HuH-7 (cell line): ENCODE measurements at regions not wholly inside any gene's neighbourhood (a gene's known extent, or its start where the extent isn't known, plus 50 kb on each side); places are given as distances from the start of the nearest gene placed in this dataset.
A peak's percentile ranks its signal among the peaks of the same experiment; 100 is the strongest.
"Not testable (repeated sequence)": the region's sequence is repeated elsewhere in the genome, so short reads cannot be mapped to it uniquely, and the experiment has no call there.

ENCODE experiments used
- DNase-seq: peaks from one replicate; pipeline ENCODE4 v3.0.0; 2011; ENCODE audit warnings: low spot score

DNA sequence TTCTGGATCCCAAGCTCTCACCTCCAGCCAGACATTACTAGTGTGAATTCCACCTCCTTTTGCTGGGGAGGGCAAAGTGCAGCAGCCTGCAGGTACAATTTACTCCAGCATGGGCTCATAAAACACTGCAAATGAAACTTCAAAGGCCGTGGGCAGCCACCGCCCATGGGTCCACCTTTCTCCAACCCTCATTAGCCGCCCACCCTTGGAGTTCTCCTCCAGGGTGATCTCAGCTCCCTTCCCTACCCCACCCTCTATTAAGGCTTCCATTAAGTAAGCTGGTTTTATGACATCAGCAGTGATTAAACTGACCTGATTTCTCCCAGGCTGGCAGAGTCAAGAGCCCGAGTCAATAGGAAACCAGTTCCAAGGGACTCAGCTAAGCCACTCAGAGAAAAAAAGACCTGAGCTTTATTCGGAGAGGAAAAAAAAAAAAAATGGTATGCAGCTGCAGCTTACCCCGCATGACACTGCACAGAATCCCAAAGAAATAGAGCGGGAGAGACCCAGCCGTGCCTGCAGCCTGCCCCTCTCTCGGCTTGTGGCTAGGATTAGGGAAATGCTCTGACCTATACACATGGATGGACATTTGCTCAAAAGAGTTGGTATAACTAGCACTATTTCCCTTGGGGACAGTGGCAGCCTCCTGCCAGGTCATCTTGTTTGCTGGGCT, 319.6 kb downstream of the PTTG2 start:
- DNase-seq, result peak; percentile 60

DNA sequence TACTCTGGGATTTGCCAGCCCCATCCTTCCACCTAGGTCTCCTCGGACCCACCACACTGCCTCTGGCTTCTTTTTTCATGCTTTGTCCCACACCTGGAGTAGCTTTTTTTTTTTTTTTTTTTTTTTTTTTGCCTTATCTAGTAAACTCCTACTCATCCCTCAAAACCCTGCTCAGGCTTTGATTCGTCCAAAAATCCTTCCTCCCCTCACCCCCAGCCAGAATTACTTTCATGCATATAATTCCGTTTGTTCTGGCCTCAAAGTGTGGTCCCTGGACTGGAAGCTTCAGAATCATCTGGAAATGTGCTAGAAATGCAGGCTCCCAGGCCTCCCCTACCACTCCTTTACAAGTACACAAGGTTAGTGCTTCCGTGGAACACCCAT, 320.1 kb downstream of the PTTG2 start:
- DNase-seq, result no peak

GRCh38 chr4:38281371-38282071, 321.3 kb downstream of the PTTG2 start:
- no peak for DNase-seq

GRCh38 chr4:38283724-38284123, 323.5 kb downstream of the PTTG2 start:
- DNase-seq, result no peak

- no peak for DNase-seq
Measured at GRCh38 chr4:38284294-38285030, 324.3 kb downstream of the PTTG2 start.

DNA sequence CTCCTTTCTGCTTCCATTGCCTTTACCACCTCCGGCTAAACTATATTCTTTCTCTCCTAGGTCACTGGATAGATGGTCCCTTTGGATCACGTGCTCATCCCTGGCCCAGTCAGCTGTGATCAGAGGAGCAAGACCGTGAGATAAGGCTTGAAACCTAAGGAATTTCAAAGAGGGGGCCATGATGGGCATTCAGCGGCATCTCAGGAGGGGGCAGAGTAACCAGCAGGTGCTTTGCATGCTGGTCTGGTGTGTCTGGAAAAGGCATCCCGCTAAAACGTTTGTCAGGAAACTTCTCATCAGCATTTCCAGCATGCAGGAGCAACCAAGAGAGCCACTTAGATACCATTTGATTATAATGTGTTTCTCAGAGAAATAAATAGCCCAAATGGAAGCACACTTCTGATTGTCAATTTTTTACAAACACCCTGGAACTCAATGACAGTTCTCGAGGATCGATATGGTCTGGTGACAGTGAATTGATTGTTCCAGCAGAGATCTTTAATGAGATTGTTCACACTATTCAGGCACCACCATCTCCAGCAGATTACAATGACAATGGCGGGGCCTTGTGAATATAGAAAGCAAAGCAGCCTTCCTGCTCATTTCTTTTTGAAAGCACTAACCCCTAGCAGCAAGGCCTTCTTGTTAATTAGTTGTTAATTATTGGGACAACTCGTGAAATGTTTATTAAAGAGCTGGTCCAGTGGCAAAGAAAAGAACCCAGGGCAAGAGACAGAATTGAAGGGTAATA, 327.1 kb downstream of the PTTG2 start:
- no peak for DNase-seq

- no peak for DNase-seq
Measured at GRCh38 chr4:38289553-38289952, 329.4 kb downstream of the PTTG2 start.

GRCh38 chr4:38290366-38290765, 330.2 kb downstream of the PTTG2 start:
- no peak for DNase-seq

- DNase-seq, result no peak
Measured at GRCh38 chr4:38290914-38291313, 330.7 kb downstream of the PTTG2 start.

DNA sequence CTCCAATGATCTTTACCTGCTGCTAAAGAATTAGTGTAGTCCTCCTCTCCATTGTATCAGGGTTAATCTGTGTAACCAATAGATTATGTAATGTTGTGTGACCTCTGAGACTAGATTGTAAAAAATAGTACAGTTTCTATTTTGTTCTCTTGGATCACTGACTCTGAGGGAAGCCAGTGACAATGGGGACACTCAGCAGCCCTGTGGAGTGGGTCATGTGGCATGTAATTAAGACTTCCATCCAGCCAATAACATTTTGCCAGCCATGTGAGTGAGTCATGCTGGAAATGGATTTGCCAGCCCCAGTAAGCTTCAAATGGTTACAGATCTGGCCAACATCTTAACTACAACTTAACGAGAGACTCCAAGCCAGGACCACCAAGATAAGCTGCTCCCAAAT, 332.3 kb downstream of the PTTG2 start:
- no peak for DNase-seq

DNA sequence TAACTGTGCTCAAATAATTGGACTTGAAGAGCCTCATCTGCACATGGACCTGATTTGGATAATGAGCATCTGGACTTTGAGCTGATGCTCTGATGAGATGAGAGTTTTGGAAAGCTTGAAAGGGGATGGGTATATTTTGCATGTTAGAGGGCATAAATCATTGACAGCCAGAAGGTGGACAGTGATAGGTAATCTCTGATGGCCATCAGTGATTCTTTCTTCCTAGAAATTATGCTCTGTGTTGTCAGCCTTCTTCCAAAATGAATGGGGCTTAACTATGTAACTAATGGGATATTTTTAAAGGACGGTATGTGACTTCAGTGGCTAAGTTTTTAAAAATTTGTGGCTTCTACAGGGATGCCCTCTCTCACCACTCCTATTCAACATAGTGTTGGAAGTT, 334.0 kb downstream of the PTTG2 start:
- no peak for DNase-seq

- no peak for DNase-seq
Measured at GRCh38 chr4:38297061-38297460, 336.9 kb downstream of the PTTG2 start.

DNA sequence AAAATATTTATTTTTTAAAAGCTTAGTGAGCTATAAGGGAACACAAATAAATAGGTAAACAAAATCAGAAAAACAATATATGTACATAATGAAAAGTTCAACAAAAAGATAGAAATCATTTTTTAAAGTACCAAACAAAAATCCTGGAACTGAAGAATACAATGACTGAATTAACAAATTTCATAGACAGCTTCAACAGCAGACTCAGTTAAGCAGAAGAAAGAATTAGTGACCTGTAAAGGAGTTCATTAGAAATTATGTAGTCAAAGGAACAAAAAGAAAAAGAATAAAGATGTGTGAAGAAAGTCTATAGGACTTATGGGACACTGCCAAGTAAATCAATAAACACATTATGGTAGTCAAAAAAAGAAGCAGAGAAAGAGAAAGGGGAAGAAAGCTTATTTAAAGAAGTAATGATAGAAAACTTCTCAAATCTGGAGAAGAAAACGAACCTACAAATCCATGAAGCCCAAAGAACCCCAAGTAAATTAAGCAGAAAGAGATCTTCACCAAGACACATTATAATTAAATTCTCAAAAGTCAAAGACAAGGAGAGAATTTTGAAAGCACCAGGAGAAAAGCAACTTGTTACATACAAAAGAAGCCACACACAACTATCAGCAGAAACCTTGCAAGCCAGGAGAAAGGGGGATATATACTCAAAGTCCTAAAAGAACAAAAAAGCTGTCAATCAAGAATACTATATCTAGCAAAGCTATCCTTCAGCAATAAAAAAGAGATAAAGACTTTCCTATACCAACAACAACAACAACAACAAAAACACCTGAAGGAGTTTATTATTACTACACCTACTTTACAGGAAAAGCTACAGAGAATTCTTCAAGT, 338.9 kb downstream of the PTTG2 start:
- DNase-seq, result no peak

DNA sequence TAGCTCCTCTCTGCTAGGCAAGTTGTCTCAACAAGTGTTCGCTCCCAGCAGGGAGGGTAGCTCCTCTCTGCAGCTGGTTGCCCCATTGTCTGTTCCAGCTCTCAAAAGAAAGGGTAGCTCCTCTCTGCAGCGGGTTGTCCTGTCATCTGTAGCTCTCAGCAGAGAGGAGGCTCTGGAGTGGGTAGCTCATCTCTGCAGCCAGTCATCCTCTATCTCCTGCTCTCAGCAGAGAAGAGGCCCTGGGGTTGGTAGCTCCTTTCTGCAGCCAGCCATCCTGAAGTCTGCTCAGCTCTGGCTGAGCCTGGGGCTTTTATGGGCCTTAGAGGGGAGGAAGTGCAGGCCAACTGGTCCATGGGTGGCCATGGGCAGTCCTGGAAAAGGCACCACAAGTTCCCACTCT, 342.7 kb downstream of the PTTG2 start:
- no peak for DNase-seq

- not testable (repeated sequence) for DNase-seq
Measured at GRCh38 chr4:38304460-38304859, 344.3 kb downstream of the PTTG2 start.

- no peak for DNase-seq
Measured at GRCh38 chr4:38306482-38307071, 346.4 kb downstream of the PTTG2 start.

GRCh38 chr4:38308728-38309311, 348.6 kb downstream of the PTTG2 start:
- DNase-seq, result no peak

DNA sequence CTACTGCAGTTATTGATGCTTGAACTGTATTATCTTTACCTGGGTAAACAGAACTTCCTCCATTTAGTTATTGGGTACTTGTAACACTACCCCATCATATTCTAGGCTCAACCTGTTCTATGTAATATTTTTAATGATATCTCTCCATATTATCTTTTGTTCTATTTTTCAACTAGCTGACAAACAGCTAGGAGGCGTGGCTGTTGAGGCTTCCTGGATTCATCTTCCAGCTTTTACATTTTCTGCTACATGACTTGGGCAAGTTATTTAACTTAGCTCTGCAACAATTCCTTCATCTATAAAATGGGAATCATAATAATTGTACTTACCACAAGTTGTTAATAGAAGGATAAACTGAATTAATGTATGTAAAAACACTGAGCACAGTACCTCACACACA, 349.3 kb downstream of the PTTG2 start:
- no peak for DNase-seq

DNA sequence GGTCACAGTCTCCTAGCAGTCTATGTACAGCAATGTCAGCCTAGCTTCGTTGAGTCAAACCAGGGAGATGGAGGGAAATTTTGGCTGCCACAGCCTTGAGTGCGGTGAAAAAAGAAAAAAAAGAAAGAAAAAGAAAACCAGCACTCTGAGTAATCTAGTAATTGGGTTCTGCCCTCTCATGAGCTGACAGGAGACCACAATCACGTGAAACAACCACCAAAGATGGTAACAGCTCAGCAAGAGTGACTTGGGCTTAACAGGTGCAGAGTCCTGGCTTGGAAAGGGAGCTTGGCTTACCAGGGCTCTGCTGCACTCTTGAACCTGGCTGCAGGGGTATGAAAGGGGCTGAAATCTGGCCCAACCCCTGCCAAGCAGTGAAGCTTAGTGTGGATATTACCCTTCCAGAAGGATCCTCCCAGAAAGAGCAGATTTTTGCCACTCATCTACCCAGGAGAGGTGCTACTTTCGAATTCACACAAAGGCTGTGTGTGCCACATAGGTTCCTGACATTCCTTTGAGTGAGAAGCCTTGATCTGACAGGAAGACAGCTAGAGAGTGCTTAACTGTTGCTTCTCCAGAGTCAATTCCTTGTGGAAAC, 350.3 kb downstream of the PTTG2 start:
- DNase-seq, result no peak

GRCh38 chr4:38311495-38312126, 351.4 kb downstream of the PTTG2 start:
- no peak for DNase-seq
